ENCODE measurements at regions not wholly inside any gene's neighbourhood (a gene's known extent, or its start where the extent isn't known, plus 50 kb on each side); places are given as distances from the start of the nearest gene placed in this dataset.

DNA sequence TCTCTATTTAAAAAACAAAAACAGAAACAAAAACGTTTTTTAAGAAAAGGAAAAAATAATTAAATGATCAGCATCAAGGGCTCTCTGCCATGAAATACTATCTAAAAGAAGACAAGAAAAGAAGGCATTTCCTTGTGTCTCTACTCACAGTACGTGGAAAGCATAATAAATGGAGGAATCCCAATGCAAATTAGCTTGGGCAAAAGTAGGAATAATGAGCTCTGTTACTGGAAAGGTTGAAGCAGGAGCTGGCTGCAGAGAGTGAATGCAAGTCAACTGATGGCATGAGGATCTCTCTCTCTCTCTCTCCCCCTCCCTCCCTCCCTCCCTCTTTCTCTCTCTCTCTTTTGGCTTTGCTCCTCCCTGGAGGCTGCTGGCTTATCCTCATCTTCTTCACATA is 85.9 kb downstream of the TBX3 start:
- TF ChIP-seq, protein P1, sequence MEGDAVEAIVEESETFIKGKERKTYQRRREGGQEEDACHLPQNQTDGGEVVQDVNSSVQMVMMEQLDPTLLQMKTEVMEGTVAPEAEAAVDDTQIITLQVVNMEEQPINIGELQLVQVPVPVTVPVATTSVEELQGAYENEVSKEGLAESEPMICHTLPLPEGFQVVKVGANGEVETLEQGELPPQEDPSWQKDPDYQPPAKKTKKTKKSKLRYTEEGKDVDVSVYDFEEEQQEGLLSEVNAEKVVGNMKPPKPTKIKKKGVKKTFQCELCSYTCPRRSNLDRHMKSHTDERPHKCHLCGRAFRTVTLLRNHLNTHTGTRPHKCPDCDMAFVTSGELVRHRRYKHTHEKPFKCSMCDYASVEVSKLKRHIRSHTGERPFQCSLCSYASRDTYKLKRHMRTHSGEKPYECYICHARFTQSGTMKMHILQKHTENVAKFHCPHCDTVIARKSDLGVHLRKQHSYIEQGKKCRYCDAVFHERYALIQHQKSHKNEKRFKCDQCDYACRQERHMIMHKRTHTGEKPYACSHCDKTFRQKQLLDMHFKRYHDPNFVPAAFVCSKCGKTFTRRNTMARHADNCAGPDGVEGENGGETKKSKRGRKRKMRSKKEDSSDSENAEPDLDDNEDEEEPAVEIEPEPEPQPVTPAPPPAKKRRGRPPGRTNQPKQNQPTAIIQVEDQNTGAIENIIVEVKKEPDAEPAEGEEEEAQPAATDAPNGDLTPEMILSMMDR (IDR thresholded peaks at IDR 0.05; ENCODE audit: insufficient read depth, low read depth, low read length): no peak
- TF ChIP-seq EZH2 (IDR thresholded peaks at IDR 0.05; ENCODE audit: insufficient read depth, low read length): no peak

Data from astrocyte (in vitro differentiated cells and primary cell).